ENCODE measurements at regions not wholly inside any gene's neighbourhood (a gene's known extent, or its start where the extent isn't known, plus 50 kb on each side); places are given as distances from the start of the nearest gene placed in this dataset.
"Not testable (repeated sequence)": the region's sequence is repeated elsewhere in the genome, so short reads cannot be mapped to it uniquely, and the experiment has no call there.

GRCh38 chr3:154872074-154872473 is 208.0 kb upstream of the MME start:
- Mint-ChIP-seq H3K4me3 (no peak overlapping the region), H3K4me1 (no peaks in the 10 kb centered on the region), H3K36me3 (no peaks in the 10 kb centered on the region), H3K27ac (peak overlapping the region in 1 of 6 donors; percentile 78), H3K27me3 (no peaks in the 10 kb centered on the region), H3K9me3 (peaks cover 0 to 8% (median 0%) of the 10 kb centered on the region in 7 donors)
- ATAC-seq (ENCODE audit: low read depth in 2 of 2) = no peak
- no peak for DNase-seq

GRCh38 chr3:154864947-154865346 is 215.2 kb upstream of the MME start:
- Mint-ChIP-seq H3K27ac (no peak overlapping the region), H3K9me3 (peaks cover 0 to 3% (median 0%) of the 10 kb centered on the region in 7 donors), H3K4me3 (no peak overlapping the region), H3K27me3 (no peaks in the 10 kb centered on the region), H3K36me3 (no peaks in the 10 kb centered on the region), H3K4me1 (no peaks in the 10 kb centered on the region)
- no peak for ATAC-seq (ENCODE audit: low read depth in 2 of 2)
- no peak for DNase-seq

GRCh38 chr3:154862265-154862664 is 217.9 kb upstream of the MME start:
- Mint-ChIP-seq H3K27ac (no peak overlapping the region), H3K4me1 (no peaks in the 10 kb centered on the region), H3K27me3 (no peaks in the 10 kb centered on the region), H3K4me3 (no peak overlapping the region), H3K9me3 (peaks cover 0 to 2% (median 0%) of the 10 kb centered on the region in 7 donors), H3K36me3 (no peaks in the 10 kb centered on the region)
- ATAC-seq (ENCODE audit: low read depth in 2 of 2) (no peak), DNase-seq (no peak)

- not testable (repeated sequence) for H3K36me3 Mint-ChIP-seq; DNase-seq; H3K27ac Mint-ChIP-seq; H3K4me1 Mint-ChIP-seq; H3K9me3 Mint-ChIP-seq; H3K27me3 Mint-ChIP-seq; H3K4me3 Mint-ChIP-seq; ATAC-seq (ENCODE audit: low read depth in 2 of 2)
Measured at GRCh38 chr3:154852998-154853397, 227.1 kb upstream of the MME start.

GRCh38 chr3:154852515-154852914 is 227.6 kb upstream of the MME start:
- Mint-ChIP-seq H3K4me3 (no peak overlapping the region), H3K36me3 (no peaks in the 10 kb centered on the region), H3K9me3 (peaks cover 0 to 3% (median 0%) of the 10 kb centered on the region in 7 donors), H3K4me1 (no peaks in the 10 kb centered on the region), H3K27me3 (no peaks in the 10 kb centered on the region), H3K27ac (no peak overlapping the region)
- ATAC-seq (ENCODE audit: low read depth in 2 of 2) = no peak
- no peak for DNase-seq

- no peak for ATAC-seq (ENCODE audit: low read depth in 2 of 2)
- H3K4me3 Mint-ChIP-seq = no peak overlapping the region
- H3K9me3 Mint-ChIP-seq = peaks cover 0 to 3% (median 0%) of the 10 kb centered on the region in 7 donors
- no peaks in the 10 kb centered on the region for H3K27me3 Mint-ChIP-seq
- no peak overlapping the region for H3K27ac Mint-ChIP-seq
- no peaks in the 10 kb centered on the region for H3K4me1 Mint-ChIP-seq
- no peak for DNase-seq
- no peaks in the 10 kb centered on the region for H3K36me3 Mint-ChIP-seq
Measured at GRCh38 chr3:154851644-154852043, 228.5 kb upstream of the MME start.

- DNase-seq (no peak), ATAC-seq (ENCODE audit: low read depth in 2 of 2) (no peak)
- H3K9me3 Mint-ChIP-seq = no peaks in the 10 kb centered on the region
- H3K4me1 Mint-ChIP-seq = no peaks in the 10 kb centered on the region
- H3K4me3 Mint-ChIP-seq = no peak overlapping the region
- no peak overlapping the region for H3K27ac Mint-ChIP-seq
- H3K36me3 Mint-ChIP-seq = no peaks in the 10 kb centered on the region
- no peaks in the 10 kb centered on the region for H3K27me3 Mint-ChIP-seq
Measured at GRCh38 chr3:154850921-154851320, 229.2 kb upstream of the MME start.

GRCh38 chr3:154849408-154849807 is 230.7 kb upstream of the MME start:
- Mint-ChIP-seq H3K27ac (no peak overlapping the region), H3K27me3 (no peaks in the 10 kb centered on the region), H3K36me3 (no peaks in the 10 kb centered on the region), H3K4me1 (no peaks in the 10 kb centered on the region), H3K9me3 (no peaks in the 10 kb centered on the region), H3K4me3 (no peak overlapping the region)
- DNase-seq (no peak), ATAC-seq (ENCODE audit: low read depth in 2 of 2) (no peak)

- H3K27me3 Mint-ChIP-seq = no peaks in the 10 kb centered on the region
- H3K4me1 Mint-ChIP-seq = no peaks in the 10 kb centered on the region
- DNase-seq (no peak), ATAC-seq (ENCODE audit: low read depth in 2 of 2) (no peak)
- no peak overlapping the region for H3K4me3 Mint-ChIP-seq
- H3K9me3 Mint-ChIP-seq = no peaks in the 10 kb centered on the region
- H3K27ac Mint-ChIP-seq = no peak overlapping the region
- no peaks in the 10 kb centered on the region for H3K36me3 Mint-ChIP-seq
Measured at GRCh38 chr3:154844863-154845262, 235.3 kb upstream of the MME start.

- DNase-seq (no peak), ATAC-seq (ENCODE audit: low read depth in 2 of 2) (no peak)
- Mint-ChIP-seq H3K27ac (no peak overlapping the region), H3K9me3 (no peaks in the 10 kb centered on the region), H3K36me3 (no peaks in the 10 kb centered on the region), H3K4me3 (no peak overlapping the region), H3K27me3 (no peaks in the 10 kb centered on the region), H3K4me1 (no peaks in the 10 kb centered on the region)
Measured at GRCh38 chr3:154843647-154844046, 236.5 kb upstream of the MME start.

- Mint-ChIP-seq H3K4me1 (no peaks in the 10 kb centered on the region), H3K27me3 (no peaks in the 10 kb centered on the region), H3K9me3 (no peaks in the 10 kb centered on the region), H3K4me3 (no peak overlapping the region), H3K36me3 (no peaks in the 10 kb centered on the region), H3K27ac (no peak overlapping the region)
- ATAC-seq (ENCODE audit: low read depth in 2 of 2) = no peak
- no peak for DNase-seq
Measured at GRCh38 chr3:154842536-154842935, 237.6 kb upstream of the MME start.

- Mint-ChIP-seq H3K27me3 (no peaks in the 10 kb centered on the region), H3K9me3 (peaks cover 0 to 2% (median 0%) of the 10 kb centered on the region in 7 donors), H3K36me3 (no peaks in the 10 kb centered on the region), H3K4me3 (no peak overlapping the region), H3K4me1 (no peaks in the 10 kb centered on the region), H3K27ac (no peak overlapping the region)
- DNase-seq (no peak), ATAC-seq (ENCODE audit: low read depth in 2 of 2) (no peak)
Measured at GRCh38 chr3:154835639-154836038, 244.5 kb upstream of the MME start.

GRCh38 chr3:154834831-154835230 is 245.3 kb upstream of the MME start:
- H3K4me3 Mint-ChIP-seq; H3K27me3 Mint-ChIP-seq; H3K27ac Mint-ChIP-seq; H3K4me1 Mint-ChIP-seq; H3K9me3 Mint-ChIP-seq; H3K36me3 Mint-ChIP-seq; ATAC-seq (ENCODE audit: low read depth in 2 of 2); DNase-seq: not testable (repeated sequence)

GRCh38 chr3:154829929-154830328 is 250.2 kb upstream of the MME start:
- H3K4me3 Mint-ChIP-seq = no peak overlapping the region
- no peak for DNase-seq
- H3K27ac Mint-ChIP-seq = no peak overlapping the region
- ATAC-seq (ENCODE audit: low read depth in 2 of 2) = no peak
- H3K27me3 Mint-ChIP-seq = no peaks in the 10 kb centered on the region
- no peaks in the 10 kb centered on the region for H3K4me1 Mint-ChIP-seq
- H3K36me3 Mint-ChIP-seq = no peaks in the 10 kb centered on the region
- H3K9me3 Mint-ChIP-seq = peaks cover 0 to 6% (median 3%) of the 10 kb centered on the region in 7 donors

GRCh38 chr3:154819491-154819890 is 260.6 kb upstream of the MME start:
- DNase-seq (no peak), ATAC-seq (ENCODE audit: low read depth in 2 of 2) (no peak)
- Mint-ChIP-seq H3K36me3 (no peaks in the 10 kb centered on the region), H3K9me3 (peaks cover 0 to 20% (median 13%) of the 10 kb centered on the region in 7 donors), H3K4me1 (no peaks in the 10 kb centered on the region), H3K4me3 (no peak overlapping the region), H3K27ac (no peak overlapping the region), H3K27me3 (no peaks in the 10 kb centered on the region)

All from naive B cell (primary cell).